Fibroblast of the aortic adventitia (primary cell): ENCODE measurements at regions not wholly inside any gene's neighbourhood (a gene's known extent, or its start where the extent isn't known, plus 50 kb on each side); places are given as distances from the start of the nearest gene placed in this dataset.
"Not testable (repeated sequence)": the region's sequence is repeated elsewhere in the genome, so short reads cannot be mapped to it uniquely, and the experiment has no call there.

Experiments used
- DNase-seq: peaks from one replicate; pipeline ENCODE4 v3.0.0-alpha.2; 2010; ENCODE audit warnings: low read depth
- H3K4me3 ChIP-seq: 2 replicates; pipeline ENCODE4 v1.5.1; 2011; ENCODE audit warnings: low read depth, mild to moderate bottlenecking, control low read depth, low read length, moderate library complexity
- TF ChIP-seq, protein P1 (sequence below): IDR thresholded peaks from 2 replicates; pipeline ENCODE4 v1.5.1; 2011; ENCODE audit warnings: mild to moderate bottlenecking, low read length, control low read depth, inconsistent platforms; ENCODE audit not compliant: insufficient read depth

DNA sequence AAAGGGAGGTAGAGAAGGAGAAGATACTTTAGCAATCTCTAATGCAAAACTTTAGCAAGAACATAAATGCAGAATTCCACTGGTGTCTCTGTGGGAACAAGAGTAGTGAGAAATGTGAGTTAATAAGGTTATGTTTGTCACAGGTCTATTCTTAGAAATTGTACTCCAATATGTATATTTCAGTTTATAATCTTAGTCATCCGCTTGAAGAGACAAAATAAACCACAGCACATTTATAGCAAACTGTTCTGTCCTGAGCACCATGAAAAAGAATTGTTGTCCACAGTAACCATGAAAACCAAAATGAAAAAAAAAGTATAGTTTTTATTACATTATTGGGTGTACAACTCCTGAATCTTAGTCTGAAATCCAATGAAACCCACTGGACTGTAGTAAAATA is 93.6 kb upstream of the TSLP start:
- TF ChIP-seq, protein P1, sequence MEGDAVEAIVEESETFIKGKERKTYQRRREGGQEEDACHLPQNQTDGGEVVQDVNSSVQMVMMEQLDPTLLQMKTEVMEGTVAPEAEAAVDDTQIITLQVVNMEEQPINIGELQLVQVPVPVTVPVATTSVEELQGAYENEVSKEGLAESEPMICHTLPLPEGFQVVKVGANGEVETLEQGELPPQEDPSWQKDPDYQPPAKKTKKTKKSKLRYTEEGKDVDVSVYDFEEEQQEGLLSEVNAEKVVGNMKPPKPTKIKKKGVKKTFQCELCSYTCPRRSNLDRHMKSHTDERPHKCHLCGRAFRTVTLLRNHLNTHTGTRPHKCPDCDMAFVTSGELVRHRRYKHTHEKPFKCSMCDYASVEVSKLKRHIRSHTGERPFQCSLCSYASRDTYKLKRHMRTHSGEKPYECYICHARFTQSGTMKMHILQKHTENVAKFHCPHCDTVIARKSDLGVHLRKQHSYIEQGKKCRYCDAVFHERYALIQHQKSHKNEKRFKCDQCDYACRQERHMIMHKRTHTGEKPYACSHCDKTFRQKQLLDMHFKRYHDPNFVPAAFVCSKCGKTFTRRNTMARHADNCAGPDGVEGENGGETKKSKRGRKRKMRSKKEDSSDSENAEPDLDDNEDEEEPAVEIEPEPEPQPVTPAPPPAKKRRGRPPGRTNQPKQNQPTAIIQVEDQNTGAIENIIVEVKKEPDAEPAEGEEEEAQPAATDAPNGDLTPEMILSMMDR = no peak
- no peak overlapping the region for H3K4me3 ChIP-seq
- DNase-seq = no peak

DNA sequence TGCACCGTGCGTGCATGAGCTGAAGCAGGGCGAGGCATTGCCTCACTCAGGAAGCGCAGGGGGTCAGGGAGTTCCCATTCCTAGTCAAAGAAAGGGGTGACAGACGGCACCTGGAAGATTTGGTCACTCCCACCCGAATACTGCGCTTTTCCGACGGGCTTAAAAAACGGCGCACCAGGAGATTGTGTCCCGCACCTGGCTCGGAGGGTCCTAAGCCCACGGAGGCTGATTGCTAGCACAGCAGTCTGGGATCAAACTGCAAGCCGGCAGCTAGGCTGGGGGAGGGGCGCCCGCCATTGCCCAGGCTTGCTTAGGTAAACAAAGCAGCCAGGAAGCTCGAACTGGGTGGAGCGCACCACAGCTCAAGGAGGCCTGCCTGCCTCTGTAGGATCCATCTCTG is 85.6 kb upstream of the TSLP start:
- DNase-seq, H3K4me3 ChIP-seq: not testable (repeated sequence)

DNA sequence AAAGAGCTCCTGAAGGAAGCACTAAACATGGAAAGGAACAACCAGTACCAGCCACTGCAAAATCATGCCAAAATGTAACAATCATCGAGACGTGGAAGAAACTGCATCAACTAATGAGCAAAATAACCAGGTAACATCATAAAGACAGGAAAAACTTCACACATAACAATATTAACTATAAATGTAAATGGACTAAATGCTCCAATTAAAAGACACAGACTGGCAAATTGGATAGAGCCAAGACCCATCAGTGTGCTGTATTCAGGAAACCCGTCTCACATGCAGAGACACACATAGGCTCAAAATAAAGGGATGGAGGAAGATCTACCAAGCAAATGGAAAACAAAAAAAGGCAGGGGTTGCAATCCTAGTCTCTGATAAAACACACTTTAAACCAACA is 83.9 kb upstream of the TSLP start:
- not testable (repeated sequence) for H3K4me3 ChIP-seq, DNase-seq

DNA sequence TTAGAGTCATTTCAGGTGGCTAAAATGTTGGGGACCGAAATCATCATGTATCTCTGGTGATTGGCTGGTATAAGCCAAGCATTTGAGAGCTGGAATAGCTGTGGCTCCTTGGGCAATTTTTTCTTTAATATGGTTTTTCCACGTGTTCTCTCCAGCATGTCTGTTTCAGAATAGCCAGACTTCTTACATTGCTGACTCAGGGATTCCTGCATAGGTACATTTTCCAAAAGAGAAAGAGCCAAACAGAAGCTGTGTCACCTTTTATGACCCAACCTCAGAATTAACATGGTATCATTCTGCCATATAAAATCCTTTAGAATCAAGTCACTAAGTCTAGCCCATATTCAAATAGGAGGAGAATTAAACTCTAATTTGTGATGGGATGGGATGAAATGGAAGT is 74.8 kb upstream of the TSLP start:
- no peak overlapping the region for H3K4me3 ChIP-seq
- no peak for DNase-seq
- TF ChIP-seq, protein P1 = no peak

DNA sequence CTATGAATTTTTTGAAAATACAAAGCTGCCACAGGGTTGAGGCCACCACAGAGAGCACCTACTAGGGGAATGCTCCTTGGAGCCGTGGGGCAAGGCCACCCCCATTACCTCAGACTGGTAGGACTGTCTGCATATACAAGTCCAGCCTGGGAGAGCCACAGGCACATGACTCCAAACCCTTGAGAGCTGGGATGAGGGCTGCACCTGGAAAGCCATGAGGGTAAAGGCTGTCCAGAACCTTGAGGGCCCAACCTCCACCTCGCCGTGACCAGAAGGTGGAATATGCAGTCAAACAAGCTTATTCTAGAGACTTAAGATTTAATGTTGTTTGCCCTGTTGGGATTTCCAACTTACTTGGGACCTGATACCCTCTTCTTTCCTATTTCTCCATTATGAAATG is 69.5 kb upstream of the TSLP start:
- H3K4me3 ChIP-seq = no peak overlapping the region
- TF ChIP-seq, protein P1 = no peak
- DNase-seq = no peak

DNA sequence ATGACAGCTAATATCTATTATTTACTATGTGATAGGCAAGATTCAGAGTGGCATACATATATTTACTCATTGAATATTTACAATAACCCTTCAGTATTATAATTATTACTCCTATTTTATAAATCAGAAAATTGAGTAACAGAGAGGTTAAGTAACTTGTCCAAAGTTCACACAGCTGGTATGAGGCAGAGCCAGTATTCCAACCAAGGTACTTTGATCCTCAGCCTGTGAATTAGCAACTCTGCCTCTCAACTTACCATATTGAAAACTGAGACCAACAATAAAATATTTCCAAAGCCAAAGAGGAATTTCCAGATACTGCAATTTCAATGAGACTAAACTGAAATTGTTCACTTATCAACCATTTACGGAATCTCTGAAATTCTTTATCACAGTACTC is 67.9 kb upstream of the TSLP start:
- no peak overlapping the region for H3K4me3 ChIP-seq
- TF ChIP-seq, protein P1 = no peak
- no peak for DNase-seq

DNA sequence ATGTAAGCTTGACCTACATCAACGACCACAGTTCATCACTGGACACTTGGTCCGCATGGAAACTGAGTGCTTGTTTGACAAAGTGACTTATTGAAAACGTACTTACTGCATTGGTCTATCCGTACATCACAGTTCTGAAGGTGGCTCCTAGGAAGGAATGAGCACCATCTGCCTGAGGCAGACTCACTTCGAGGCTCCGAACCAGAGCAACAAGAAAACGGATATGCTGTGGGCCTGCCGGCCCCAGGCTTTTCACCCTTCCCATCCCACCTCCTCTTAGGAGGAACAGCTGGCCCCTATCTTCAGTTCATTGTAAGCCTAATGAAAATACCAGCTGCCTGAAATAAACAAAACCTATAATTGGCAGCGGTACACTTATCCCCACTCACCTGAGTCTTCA is 67.2 kb upstream of the TSLP start:
- DNase-seq = no peak
- TF ChIP-seq, protein P1 = no peak
- no peak overlapping the region for H3K4me3 ChIP-seq

DNA sequence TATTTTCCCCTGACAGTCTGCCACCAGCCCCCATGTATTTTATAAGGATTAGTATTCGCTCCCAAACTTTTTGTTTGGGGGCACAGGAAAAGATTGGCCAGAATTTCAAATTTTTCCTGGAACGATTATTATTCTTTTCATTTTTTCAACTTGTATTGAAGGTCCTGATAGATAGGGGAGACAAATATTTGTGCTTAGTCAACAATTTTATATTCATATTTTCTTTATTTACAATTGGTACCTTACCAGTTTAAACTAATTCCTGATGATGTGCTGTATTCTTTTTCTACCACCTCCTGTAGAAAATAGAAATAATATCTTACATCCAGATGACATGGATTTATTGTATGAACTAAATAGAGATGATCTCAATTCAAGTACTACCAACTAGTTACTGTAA is 60.7 kb upstream of the TSLP start:
- DNase-seq = no peak
- no peak overlapping the region for H3K4me3 ChIP-seq
- TF ChIP-seq, protein P1 = no peak
